ENCODE measurements at regions not wholly inside any gene's neighbourhood (a gene's known extent, or its start where the extent isn't known, plus 50 kb on each side); places are given as distances from the start of the nearest gene placed in this dataset.

DNA sequence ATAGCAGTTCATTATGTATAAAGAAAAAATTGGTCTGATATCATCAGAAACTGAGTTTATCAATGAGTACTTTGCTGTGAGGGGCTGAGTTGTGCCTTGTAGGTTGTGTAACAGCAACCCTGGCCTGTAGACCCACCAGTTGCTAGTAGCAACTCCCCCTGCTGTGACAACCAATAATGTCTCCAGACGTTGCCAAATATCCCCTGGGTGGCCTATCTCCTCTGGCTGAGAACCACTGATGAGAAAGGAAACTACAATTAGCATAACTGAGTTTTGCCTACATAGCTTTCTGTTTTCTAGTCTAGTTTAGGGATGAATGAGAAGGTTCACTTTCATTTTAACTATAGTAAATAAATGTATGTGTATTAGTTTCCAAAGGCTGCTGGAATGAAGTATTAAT is 234.1 kb downstream of the CPE start:
- no peak for DNase-seq

DNA sequence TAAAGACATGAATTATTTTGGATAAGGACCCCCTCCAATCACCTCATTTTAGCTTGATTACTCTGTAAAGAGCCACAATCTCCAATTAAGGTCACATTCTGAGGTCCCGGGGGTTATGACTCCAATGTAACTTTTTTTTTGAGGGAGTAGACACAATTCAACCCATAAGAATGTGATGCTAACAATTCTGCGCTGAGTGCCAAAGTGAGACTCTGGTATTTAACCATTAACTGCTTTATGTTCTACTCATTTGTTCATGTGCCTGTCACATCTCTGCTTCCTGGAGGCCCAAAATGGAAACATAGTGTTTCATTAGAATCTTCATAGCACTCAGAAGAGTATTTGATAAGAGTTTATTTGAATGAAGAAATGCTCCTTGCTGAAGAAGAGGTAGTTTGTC is 234.8 kb downstream of the CPE start:
- DNase-seq: no peak

GRCh38 chr4:165620913-165621312 is 242.1 kb downstream of the CPE start:
- DNase-seq: no peak

DNA sequence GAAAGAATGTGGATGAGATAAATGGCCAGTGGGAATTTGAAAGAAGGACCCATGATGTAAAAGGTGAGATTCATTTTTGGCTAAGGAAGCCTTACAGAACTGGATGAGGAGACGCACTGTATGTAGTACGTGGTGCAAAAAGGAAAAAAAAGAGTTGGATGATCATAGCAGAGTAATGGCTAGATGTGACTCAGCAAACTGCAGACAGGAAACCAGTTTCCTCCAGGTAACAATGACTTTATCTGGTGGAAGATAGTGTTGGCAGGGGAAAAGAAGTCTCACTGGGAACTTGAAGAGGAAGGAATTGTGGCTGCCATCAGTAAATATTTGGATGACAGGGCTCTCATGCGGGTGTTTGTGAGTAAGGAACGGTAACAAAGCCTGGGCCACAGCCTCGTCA is 243.2 kb downstream of the CPE start:
- no peak for DNase-seq

- DNase-seq: no peak
These were observed 246.5 kb downstream of the CPE start for GRCh38 chr4:165625281-165625680.

GRCh38 chr4:165626316-165626715 is 246.7 kb upstream of the TLL1 start:
- DNase-seq: no peak

DNA sequence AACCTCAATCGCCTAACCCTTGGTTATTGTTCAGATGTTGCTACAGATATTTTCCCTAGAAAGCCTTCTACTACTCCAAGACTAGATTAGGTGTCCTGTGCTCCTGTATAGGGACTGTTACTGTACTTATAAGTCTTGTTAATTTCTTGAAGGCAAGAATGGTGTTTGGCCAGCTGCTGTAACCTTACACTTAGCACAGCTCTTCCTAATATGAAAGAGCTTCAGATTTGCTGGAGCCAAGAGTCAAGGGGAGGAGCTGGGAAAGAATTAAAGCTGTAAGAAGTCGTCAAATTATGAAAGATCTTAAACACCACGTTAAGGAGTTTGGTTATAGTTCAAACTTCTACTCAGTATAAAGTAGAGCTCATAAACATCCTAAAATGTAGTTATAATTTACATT is 245.9 kb upstream of the TLL1 start:
- DNase-seq: no peak

GRCh38 chr4:165627548-165627947 is 245.5 kb upstream of the TLL1 start:
- no peak for DNase-seq

- no peak for DNase-seq
These were observed 244.5 kb upstream of the TLL1 start for GRCh38 chr4:165628572-165628971.

GRCh38 chr4:165630671-165631070 is 242.4 kb upstream of the TLL1 start:
- DNase-seq: no peak

DNA sequence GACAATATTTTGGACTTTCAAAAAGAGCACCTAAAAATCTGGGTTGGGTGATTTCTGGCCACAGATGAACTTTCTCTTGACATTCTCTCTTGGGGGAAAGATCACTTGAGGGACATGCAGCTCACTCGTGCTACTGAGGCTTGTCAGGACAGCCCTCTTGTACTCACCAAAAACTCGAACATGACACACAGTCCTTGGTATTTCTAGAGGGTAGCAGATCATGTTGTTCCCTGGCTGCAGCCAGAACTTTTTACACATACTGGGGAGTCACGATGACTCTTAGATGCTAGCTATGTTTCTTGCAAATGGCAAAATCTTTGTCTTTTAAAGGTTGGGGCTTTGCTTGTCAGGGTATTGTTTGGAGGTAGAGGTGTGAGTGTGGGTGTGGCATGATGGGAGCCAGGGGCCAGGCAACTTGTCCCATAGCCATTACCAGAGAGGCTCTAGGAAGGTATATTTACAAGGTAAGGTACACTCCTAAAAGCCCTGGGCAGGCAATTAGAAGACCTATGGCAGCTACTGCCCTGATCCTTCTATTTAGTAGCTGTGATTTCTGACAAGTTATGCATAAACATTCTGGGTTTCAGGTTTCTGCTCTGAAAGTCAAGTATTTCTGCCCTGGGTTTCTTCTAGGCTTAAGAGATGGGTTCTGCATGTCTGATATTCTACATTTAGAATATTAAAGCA is 241.7 kb upstream of the TLL1 start:
- no peak for DNase-seq

DNA sequence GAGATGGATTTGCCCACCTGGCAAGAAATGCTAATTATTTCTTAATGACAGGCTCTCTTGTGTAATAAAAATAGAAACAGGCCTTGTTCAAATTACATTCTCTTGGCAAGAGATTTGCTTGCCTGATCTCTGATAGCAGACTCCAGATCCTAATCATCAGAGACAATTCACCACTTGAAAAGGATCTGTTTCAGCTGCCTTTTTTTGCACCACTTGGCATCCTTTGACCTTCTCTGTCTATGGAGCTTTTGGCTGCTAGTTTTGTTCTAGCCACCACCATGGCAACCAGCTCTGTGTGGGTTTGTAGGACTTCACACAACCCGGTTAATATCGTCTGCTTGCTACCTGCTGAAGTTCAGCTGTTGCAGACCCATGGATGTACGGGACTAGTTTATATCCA is 241.1 kb upstream of the TLL1 start:
- peak; percentile 47 for DNase-seq

DNA sequence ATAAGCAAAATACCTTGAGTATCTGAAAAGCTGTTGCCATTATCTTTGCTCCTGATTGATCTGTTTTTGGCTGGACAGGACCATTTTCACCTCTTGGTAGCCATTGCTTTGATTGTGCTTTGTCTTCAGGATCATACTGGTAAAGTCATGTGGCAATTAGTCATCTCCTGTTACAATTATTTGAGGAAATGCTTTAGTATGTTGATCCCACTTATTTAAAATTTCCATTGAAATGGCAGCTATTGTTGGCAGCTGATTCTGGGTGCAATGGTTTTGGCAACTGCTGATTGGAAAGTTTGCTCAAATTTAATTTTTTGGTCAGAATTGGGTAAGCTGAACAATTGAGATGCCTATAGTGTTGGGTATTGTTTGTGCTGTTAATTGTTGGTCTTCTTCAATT is 238.3 kb upstream of the TLL1 start:
- DNase-seq: no peak

- DNase-seq: no peak
These were observed 237.7 kb upstream of the TLL1 start for GRCh38 chr4:165635381-165635780.

DNA sequence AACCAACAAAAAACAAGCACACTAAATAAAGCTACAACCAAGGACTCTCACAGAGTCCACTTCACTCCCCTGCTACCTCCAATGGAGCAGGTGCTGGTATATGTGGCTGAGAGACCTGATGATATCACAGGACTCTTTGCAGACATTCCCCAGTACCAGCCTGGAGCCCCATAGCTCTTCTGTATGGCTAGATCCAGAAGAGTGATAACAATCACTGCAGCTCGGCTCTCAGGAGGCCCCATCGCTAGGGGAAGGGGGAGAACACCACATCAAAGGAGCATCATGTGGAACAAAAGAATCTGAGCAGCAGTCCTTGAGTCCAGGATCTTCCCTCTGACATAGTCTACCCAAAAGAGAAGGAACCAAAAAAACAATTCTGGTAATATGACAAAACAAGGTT is 237.1 kb upstream of the TLL1 start:
- no peak for DNase-seq

DNA sequence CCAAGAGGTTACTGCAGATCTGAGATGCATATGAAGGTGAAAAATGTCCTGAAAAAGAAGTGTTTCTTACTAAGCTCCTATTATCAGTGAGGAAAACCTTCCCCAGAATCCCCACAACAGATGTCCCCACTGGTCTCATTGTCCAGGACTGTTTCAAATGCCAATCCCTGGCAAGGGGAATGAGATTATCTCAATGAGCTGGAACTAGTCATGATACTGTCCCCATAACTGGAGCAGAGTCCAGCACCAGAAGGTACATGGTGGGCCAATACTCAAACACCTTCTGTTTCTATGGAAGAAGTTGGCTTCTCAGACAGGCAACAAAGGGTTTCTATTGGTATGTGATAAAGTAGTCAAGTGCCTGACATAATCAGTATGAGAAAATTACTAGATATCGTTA is 221.1 kb upstream of the TLL1 start:
- no peak for DNase-seq

- no peak for DNase-seq
These were observed 218.5 kb upstream of the TLL1 start for GRCh38 chr4:165654556-165654955.

DNA sequence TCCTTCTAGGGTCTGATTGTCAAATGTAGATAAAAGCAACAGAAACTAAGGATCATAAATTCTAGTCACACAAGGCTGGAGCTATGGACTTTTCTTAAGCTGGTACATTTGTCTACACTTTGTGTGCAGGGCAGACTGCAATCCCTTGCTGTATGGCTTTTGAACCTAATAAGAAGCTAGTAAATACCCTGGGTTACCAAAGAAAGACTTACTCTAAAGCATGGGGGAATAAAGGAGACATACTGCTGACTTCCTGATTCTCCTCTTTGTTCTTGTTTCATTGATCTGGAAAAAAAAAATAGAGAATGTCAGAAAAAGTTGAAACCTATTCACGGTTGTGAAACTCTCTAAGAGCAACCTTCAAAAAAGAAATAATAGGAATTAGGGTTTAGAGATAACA is 216.6 kb upstream of the TLL1 start:
- no peak for DNase-seq

DNA sequence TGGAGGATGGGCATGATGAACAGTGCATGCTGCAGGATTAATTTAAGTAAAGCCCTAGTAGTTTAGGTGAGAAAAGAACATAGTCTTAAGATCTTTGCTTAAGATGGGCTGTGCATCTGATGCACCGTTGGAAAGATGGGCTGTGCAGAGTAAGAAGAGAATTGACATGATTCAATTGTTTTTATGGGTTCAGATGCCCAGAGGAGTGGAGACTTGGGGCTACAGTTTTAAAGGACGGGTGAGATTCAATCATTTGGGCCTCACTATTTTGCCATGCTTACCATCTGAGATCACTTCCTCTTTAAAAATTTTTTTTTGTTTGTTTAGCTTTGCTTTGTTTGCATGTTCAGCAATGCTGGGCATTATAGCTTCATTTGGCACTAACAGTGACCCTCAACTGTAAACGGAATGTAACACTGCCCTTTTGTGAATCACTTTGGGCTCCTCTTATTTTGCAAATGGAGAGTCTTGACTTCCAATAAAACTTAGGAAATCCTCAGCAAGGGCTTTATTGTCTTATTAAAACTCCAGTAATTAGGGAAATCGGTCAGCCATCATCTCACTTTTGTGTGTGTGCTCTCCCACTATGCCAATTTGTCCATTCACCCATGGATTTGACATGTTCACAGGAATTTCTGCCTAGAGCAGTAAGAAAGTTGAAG is 216.1 kb upstream of the TLL1 start:
- no peak for DNase-seq

GRCh38 chr4:165662341-165662740 is 210.7 kb upstream of the TLL1 start:
- DNase-seq: no peak

DNA sequence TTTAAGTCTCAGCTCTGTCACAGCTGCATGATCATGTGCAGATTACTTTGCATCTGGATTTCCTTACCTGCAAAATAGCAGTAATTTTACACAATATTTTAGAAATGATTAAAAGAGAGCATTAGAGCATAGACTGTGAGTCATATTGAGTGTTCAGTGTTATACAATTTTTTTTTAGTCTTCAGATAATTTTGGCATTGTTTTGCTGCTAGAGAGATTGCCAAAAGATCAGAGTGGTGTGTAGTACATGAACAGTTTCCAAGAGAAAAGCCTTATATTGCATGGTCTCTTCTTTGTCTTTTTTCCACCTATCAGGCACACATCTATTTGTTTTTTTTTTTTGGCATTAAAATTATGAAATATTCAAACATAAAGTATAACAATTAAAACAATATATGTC is 209.6 kb upstream of the TLL1 start:
- DNase-seq: no peak

DNA sequence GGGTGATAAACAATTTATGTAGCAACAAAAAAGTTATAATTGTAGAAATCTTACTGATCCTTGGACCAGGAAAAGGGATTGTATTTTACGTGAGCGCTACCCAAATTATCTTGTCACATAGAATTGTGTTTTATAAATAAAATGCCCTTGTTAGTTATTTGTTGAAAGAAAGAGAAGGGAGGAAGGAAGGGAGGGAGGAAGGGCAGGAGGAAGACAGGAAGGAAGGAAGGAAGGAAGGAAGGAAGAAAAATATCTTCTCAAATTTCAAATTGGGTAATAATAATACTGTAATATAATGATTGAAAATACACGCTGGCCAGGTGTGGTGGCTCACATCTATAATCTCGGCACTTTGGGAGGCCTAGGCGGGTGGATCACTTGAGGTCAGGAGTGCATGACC is 206.2 kb upstream of the TLL1 start:
- DNase-seq: no peak

GRCh38 chr4:165667969-165668368 is 205.1 kb upstream of the TLL1 start:
- DNase-seq: no peak

GRCh38 chr4:165668694-165669093 is 204.3 kb upstream of the TLL1 start:
- no peak for DNase-seq

DNA sequence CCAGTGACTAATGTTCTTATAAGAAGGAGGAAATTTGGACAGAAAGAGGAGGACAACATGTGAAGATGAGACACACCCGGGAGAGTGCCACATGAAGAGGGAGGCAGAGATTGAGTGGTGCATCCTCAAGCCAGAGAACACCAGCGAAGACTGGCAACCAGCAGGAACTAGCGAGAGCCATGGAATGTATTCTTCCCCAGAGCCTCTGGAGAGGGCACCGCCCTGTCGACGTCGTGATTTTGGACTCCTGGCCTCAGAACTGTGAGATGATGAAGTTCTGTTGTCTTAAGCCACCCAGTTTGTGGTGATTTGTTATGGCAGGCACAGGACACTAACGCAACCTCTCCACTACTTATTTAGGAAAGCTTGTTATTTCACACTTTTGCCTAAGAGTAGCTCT is 196.0 kb upstream of the TLL1 start:
- DNase-seq: no peak

All from NCI-H1436 (cell line).